H9 (cell line): ENCODE measurements at regions not wholly inside any gene's neighbourhood (a gene's known extent, or its start where the extent isn't known, plus 50 kb on each side); places are given as distances from the start of the nearest gene placed in this dataset.

Experiments
- DNase-seq: peaks from one replicate; pipeline ENCODE4 v3.0.0-alpha.2; 2017
- H2AFZ ChIP-seq: one replicate; pipeline ENCODE4 v1.6.1; 2013; ENCODE audit warnings: mild to moderate bottlenecking, low read length, control low read depth, moderate library complexity
- H2AK5ac ChIP-seq: 2 replicates; pipeline ENCODE4 v1.6.1; 2013; ENCODE audit warnings: low read length, control low read depth, mixed read lengths; ENCODE audit not compliant: insufficient read length
- H2BK120ac ChIP-seq: one replicate; pipeline ENCODE4 v1.6.1; 2013; ENCODE audit warnings: low read depth, mild to moderate bottlenecking, low read length, control low read depth, inconsistent platforms; ENCODE audit not compliant: poor library complexity, severe bottlenecking
- H2BK12ac ChIP-seq: 2 replicates; pipeline ENCODE4 v1.6.1; 2013; ENCODE audit warnings: low read length, control low read depth, mixed read lengths, low read depth; ENCODE audit not compliant: insufficient read length
- H2BK15ac ChIP-seq: 2 replicates; pipeline ENCODE4 v1.6.1; 2013; ENCODE audit warnings: low read depth, low read length, control low read depth
- H2BK20ac ChIP-seq: one replicate; pipeline ENCODE4 v1.6.1; 2013; ENCODE audit warnings: low read depth, mild to moderate bottlenecking, low read length, control low read depth, inconsistent platforms; ENCODE audit not compliant: poor library complexity, severe bottlenecking
- H2BK5ac ChIP-seq: 2 replicates; pipeline ENCODE4 v1.6.1; 2013; ENCODE audit warnings: low read length, control low read depth, mixed read lengths; ENCODE audit not compliant: insufficient read length
- H3K14ac ChIP-seq: 2 replicates; pipeline ENCODE4 v1.6.1; 2013; ENCODE audit warnings: low read length, control low read depth; ENCODE audit not compliant: insufficient read depth
- H3K18ac ChIP-seq: 2 replicates; pipeline ENCODE4 v1.6.1; 2013; ENCODE audit warnings: low read depth, mild to moderate bottlenecking, mixed read lengths, low read length, control low read depth; ENCODE audit not compliant: insufficient read length
- H3K23ac ChIP-seq: 2 replicates; pipeline ENCODE4 v1.6.1; 2013; ENCODE audit warnings: low read length, control low read depth, mixed read lengths, low read depth; ENCODE audit not compliant: insufficient read length
- H3K23me2 ChIP-seq: 2 replicates; pipeline ENCODE4 v1.6.1; 2013; ENCODE audit warnings: low read depth, mild to moderate bottlenecking, mixed read lengths, low read length, control low read depth; ENCODE audit not compliant: insufficient read length, poor library complexity, severe bottlenecking
- H3K27ac ChIP-seq: 2 replicates; pipeline ENCODE4 v1.5.1; 2013; ENCODE audit warnings: low read length, control low read depth, mixed read lengths, low read depth; ENCODE audit not compliant: insufficient read length
- H3K27me3 ChIP-seq: 2 replicates; pipeline ENCODE4 v1.6.1; 2013; ENCODE audit warnings: low read length, control low read depth, inconsistent platforms; ENCODE audit not compliant: insufficient read depth
- H3K4ac ChIP-seq: 2 replicates; pipeline ENCODE4 v1.6.1; 2013; ENCODE audit warnings: low read depth, mild to moderate bottlenecking, control low read depth, inconsistent platforms, low read length, moderate library complexity
- H3K4me1 ChIP-seq: 2 replicates; pipeline ENCODE4 v1.6.1; 2013; ENCODE audit warnings: low read length, control low read depth, inconsistent platforms; ENCODE audit not compliant: insufficient read depth
- H3K4me2 ChIP-seq: 2 replicates; pipeline ENCODE4 v1.6.1; 2013; ENCODE audit warnings: low read length, control low read depth, mixed read lengths; ENCODE audit not compliant: insufficient read length, insufficient read depth
- H3K56ac ChIP-seq: 2 replicates; pipeline ENCODE4 v1.6.1; 2013; ENCODE audit warnings: low read depth, mild to moderate bottlenecking, mixed read lengths, low read length, control low read depth; ENCODE audit not compliant: insufficient read length
- H3K79me1 ChIP-seq: 2 replicates; pipeline ENCODE4 v1.6.1; 2013; ENCODE audit warnings: low read depth, mild to moderate bottlenecking, moderate library complexity, low read length, control low read depth, inconsistent platforms; ENCODE audit not compliant: insufficient read depth, poor library complexity, severe bottlenecking
- H3K79me2 ChIP-seq: 2 replicates; pipeline ENCODE4 v1.6.1; 2013; ENCODE audit warnings: low read length, control low read depth, inconsistent platforms; ENCODE audit not compliant: insufficient read depth
- H3K9ac ChIP-seq: 2 replicates; pipeline ENCODE4 v1.6.1; 2013; ENCODE audit warnings: low read length, control low read depth, mixed read lengths; ENCODE audit not compliant: insufficient read length; ENCODE audit errors: extremely low read depth
- H3K9me3 ChIP-seq: one replicate; pipeline ENCODE4 v1.6.1; 2013; ENCODE audit warnings: low read depth, low read length, inconsistent platforms; ENCODE audit not compliant: control insufficient read depth
- H3T11ph ChIP-seq: one replicate; pipeline ENCODE4 v1.6.1; 2013; ENCODE audit warnings: mild to moderate bottlenecking, low read length, control low read depth, inconsistent platforms
- H4K20me1 ChIP-seq: one replicate; pipeline ENCODE4 v1.6.1; 2013; ENCODE audit not compliant: control insufficient read depth, insufficient read length, insufficient read depth
- H4K5ac ChIP-seq: 2 replicates; pipeline ENCODE4 v1.6.1; 2013; ENCODE audit warnings: low read depth, mild to moderate bottlenecking, mixed read lengths, low read length, control low read depth; ENCODE audit not compliant: insufficient read length
- H4K8ac ChIP-seq: replicated peaks from 2 replicates; pipeline ENCODE4 v1.6.1; 2013; ENCODE audit warnings: low read length, control low read depth, mixed read lengths, low read depth; ENCODE audit not compliant: insufficient read length
- H4K91ac ChIP-seq: 2 replicates; pipeline ENCODE4 v1.6.1; 2013; ENCODE audit warnings: low read depth, mild to moderate bottlenecking, moderate library complexity, mixed read lengths, low read length, control low read depth; ENCODE audit not compliant: insufficient read length
- H3K27ac Mint-ChIP-seq, 3 experiments: 2 replicates in 2 of 3; 3 replicates in 1 of 3; pipeline ENCODE4 v1.8.0; 2020 to 2021; ENCODE audit warnings: mixed read lengths in 3 of 3, mild to moderate bottlenecking in 1 of 3, moderate library complexity in 1 of 3
- H3K27me3 Mint-ChIP-seq: 2 replicates; pipeline ENCODE4 v1.8.0; 2021; ENCODE audit warnings: low read depth, mild to moderate bottlenecking, moderate library complexity, mixed read lengths
- H3K36me3 Mint-ChIP-seq, 3 experiments: 2 replicates in 2 of 3; 3 replicates in 1 of 3; pipeline ENCODE4 v1.8.0; 2020 to 2021; ENCODE audit warnings: low read depth in 3 of 3, mixed read lengths in 3 of 3; ENCODE audit not compliant: insufficient read depth in 1 of 3
- H3K4me1 Mint-ChIP-seq, 2 experiments: 2 replicates each; pipeline ENCODE4 v1.8.0; 2020; ENCODE audit warnings: mixed read lengths in 2 of 2
- H3K4me3 Mint-ChIP-seq, 2 experiments: 2 replicates in 1 of 2; 3 replicates in 1 of 2; pipeline ENCODE4 v1.8.0; 2020 to 2021; ENCODE audit warnings: mild to moderate bottlenecking in 2 of 2, mixed read lengths in 2 of 2, moderate library complexity in 1 of 2
- H3K9me3 Mint-ChIP-seq, 2 experiments: 2 replicates in 1 of 2; 3 replicates in 1 of 2; pipeline ENCODE4 v1.8.0; 2020; ENCODE audit warnings: mild to moderate bottlenecking in 2 of 2, mixed read lengths in 2 of 2, moderate library complexity in 1 of 2
- WGBS: extraction: QIAGEN DNeasy Blood & Tissue Kit; methylation state at CpG from one replicate; pipeline ENCODE4 v1.1.7; 2013; ENCODE audit warnings: missing lambda C conversion rate, low lambda C conversion rate, mixed read lengths; ENCODE audit not compliant: insufficient read length; ENCODE audit errors: extremely low coverage; 5-methylcytosine and 5-hydroxymethylcytosine counted together
- TF ChIP-seq, protein P1 (sequence below): fragments of 200-600 bp; sonication (generic); conservative IDR thresholded peaks from 3 replicates; pipeline ENCODE4 v1.8.0; 2021; ENCODE audit warnings: antibody characterized with exemption, mild to moderate bottlenecking

- Histone ChIP-seq H3K14ac (no peak overlapping the region), H3K4me2 (no peak overlapping the region), H2BK5ac (no peak overlapping the region), H3K4me1 (peaks cover 2% of the 10 kb centered on the region; the same call in 1 of the 2 replicates), H3T11ph (no peak overlapping the region), H3K18ac (no peak overlapping the region), H2BK20ac (no peak overlapping the region), H2BK12ac (no peak overlapping the region), H2AFZ (no peak overlapping the region), H3K27ac (no peak overlapping the region), H3K79me2 (no peaks in the 10 kb centered on the region), H2AK5ac (no peak overlapping the region), H3K27me3 (no peaks in the 10 kb centered on the region), H4K8ac (no peak overlapping the region), H4K5ac (no peak overlapping the region), H3K9me3 (no peaks in the 10 kb centered on the region), H3K56ac (no peak overlapping the region), H3K4ac (no peak overlapping the region), H3K23ac (no peak overlapping the region), H4K91ac (no peak overlapping the region), H3K9ac (no peak overlapping the region), H3K23me2 (no peaks in the 10 kb centered on the region), H3K79me1 (no peaks in the 10 kb centered on the region), H2BK120ac (no peak overlapping the region), H4K20me1 (no peaks in the 10 kb centered on the region), H2BK15ac (no peak overlapping the region)
- DNase-seq, result no peak
- H3K27ac Mint-ChIP-seq, result no peak overlapping the region; a peak in 1 of 7 replicates
- peaks cover 7% of the 10 kb centered on the region for H3K27me3 Mint-ChIP-seq
- H3K9me3 Mint-ChIP-seq, result peaks cover 2 to 3% of the 10 kb centered on the region in 2 experiments; a peak in 2 of 5 replicates
- peaks cover 0 to 4% (median 1%) of the 10 kb centered on the region in 3 experiments; a peak in 3 of 7 replicates for H3K36me3 Mint-ChIP-seq
- H3K4me3 Mint-ChIP-seq, result no peak overlapping the region
- TF ChIP-seq, protein P1, sequence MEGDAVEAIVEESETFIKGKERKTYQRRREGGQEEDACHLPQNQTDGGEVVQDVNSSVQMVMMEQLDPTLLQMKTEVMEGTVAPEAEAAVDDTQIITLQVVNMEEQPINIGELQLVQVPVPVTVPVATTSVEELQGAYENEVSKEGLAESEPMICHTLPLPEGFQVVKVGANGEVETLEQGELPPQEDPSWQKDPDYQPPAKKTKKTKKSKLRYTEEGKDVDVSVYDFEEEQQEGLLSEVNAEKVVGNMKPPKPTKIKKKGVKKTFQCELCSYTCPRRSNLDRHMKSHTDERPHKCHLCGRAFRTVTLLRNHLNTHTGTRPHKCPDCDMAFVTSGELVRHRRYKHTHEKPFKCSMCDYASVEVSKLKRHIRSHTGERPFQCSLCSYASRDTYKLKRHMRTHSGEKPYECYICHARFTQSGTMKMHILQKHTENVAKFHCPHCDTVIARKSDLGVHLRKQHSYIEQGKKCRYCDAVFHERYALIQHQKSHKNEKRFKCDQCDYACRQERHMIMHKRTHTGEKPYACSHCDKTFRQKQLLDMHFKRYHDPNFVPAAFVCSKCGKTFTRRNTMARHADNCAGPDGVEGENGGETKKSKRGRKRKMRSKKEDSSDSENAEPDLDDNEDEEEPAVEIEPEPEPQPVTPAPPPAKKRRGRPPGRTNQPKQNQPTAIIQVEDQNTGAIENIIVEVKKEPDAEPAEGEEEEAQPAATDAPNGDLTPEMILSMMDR, result no peak
- H3K4me1 Mint-ChIP-seq, result peaks cover 8 to 10% of the 10 kb centered on the region in 2 experiments
- no CpG with 5 or more reads among the region's 5 CpGs for WGBS
Observed at GRCh38 chr5:89996890-89997289, 412.7 kb downstream of the CETN3 start.
